Esophagus (tissue), 2 donors: ENCODE measurements at regions not wholly inside any gene's neighbourhood (a gene's known extent, or its start where the extent isn't known, plus 50 kb on each side); places are given as distances from the start of the nearest gene placed in this dataset.

ENCODE experiments used
- H3K27ac ChIP-seq, 2 donors: one replicate each; pipeline ENCODE4 v1.5.1; 2013; ENCODE audit warnings: low read depth in 2 of 2, mild to moderate bottlenecking in 2 of 2, inconsistent platforms in 1 of 2, low read length in 1 of 2, moderate library complexity in 1 of 2
- H3K27me3 ChIP-seq, 2 donors: one replicate each; pipeline ENCODE4 v1.6.1; 2013; ENCODE audit warnings: low read length in 2 of 2, control low read depth in 1 of 2, mild to moderate bottlenecking in 1 of 2; ENCODE audit not compliant: insufficient read depth in 2 of 2, control insufficient read depth in 1 of 2
- H3K36me3 ChIP-seq, 2 donors: one replicate each; pipeline ENCODE4 v1.6.1; 2013; ENCODE audit warnings: low read length in 1 of 2; ENCODE audit not compliant: control insufficient read depth in 2 of 2, insufficient read depth in 2 of 2
- H3K4me1 ChIP-seq, 2 donors: one replicate each; pipeline ENCODE4 v1.6.1; 2013; ENCODE audit warnings: low read length in 1 of 2; ENCODE audit not compliant: control insufficient read depth in 2 of 2, insufficient read depth in 2 of 2
- H3K4me3 ChIP-seq, 2 donors: one replicate each; pipeline ENCODE4 v1.5.1; 2013; ENCODE audit warnings: low read length in 2 of 2, mild to moderate bottlenecking in 2 of 2, low read depth in 1 of 2, moderate library complexity in 1 of 2
- H3K9me3 ChIP-seq, 2 donors: one replicate each; pipeline ENCODE4 v1.6.1; 2013; ENCODE audit warnings: mild to moderate bottlenecking in 2 of 2, low read depth in 1 of 2, low read length in 1 of 2, moderate library complexity in 1 of 2; ENCODE audit not compliant: control insufficient read depth in 2 of 2, insufficient read depth in 1 of 2
- WGBS, 2 donors: extraction: QIAGEN DNeasy Blood & Tissue Kit; methylation state at CpG; one replicate each; pipeline ENCODE4 v1.1.7; 2013; 5-methylcytosine and 5-hydroxymethylcytosine counted together
- donor health status: healthy with polysubstance abuse.
- donor health status: Bipolar disorder and iron deficiency.

GRCh38 chr4:164293203-164293602 is 460.7 kb upstream of the SMIM31 start:
- H3K4me1 ChIP-seq = no peaks in the 10 kb centered on the region
- H3K9me3 ChIP-seq = no peaks in the 10 kb centered on the region
- H3K4me3 ChIP-seq = no peak overlapping the region
- WGBS, 2 donors = 43 to 56% methylated on average over 4 of the region's 4 CpGs
- no peaks in the 10 kb centered on the region for H3K27me3 ChIP-seq
- H3K27ac ChIP-seq = no peak overlapping the region
- H3K36me3 ChIP-seq = no peaks in the 10 kb centered on the region

- no peaks in the 10 kb centered on the region for H3K9me3 ChIP-seq
- no peaks in the 10 kb centered on the region for H3K4me1 ChIP-seq
- H3K27ac ChIP-seq = no peak overlapping the region
- no peak overlapping the region for H3K4me3 ChIP-seq
- no peaks in the 10 kb centered on the region for H3K27me3 ChIP-seq
- 64 to 73% methylated on average over 2 of the region's 2 CpGs for WGBS, 2 donors
- no peaks in the 10 kb centered on the region for H3K36me3 ChIP-seq
Observed at GRCh38 chr4:164293743-164294142, 460.2 kb upstream of the SMIM31 start.

GRCh38 chr4:164301430-164301829 is 452.5 kb upstream of the SMIM31 start:
- no peaks in the 10 kb centered on the region for H3K9me3 ChIP-seq
- 89 to 91% methylated on average over 3 of the region's 3 CpGs for WGBS, 2 donors
- H3K27me3 ChIP-seq = no peaks in the 10 kb centered on the region
- no peaks in the 10 kb centered on the region for H3K36me3 ChIP-seq
- H3K4me1 ChIP-seq = no peaks in the 10 kb centered on the region
- H3K27ac ChIP-seq = no peak overlapping the region
- no peak overlapping the region for H3K4me3 ChIP-seq

GRCh38 chr4:164304101-164304639 is 449.8 kb upstream of the SMIM31 start:
- Histone ChIP-seq H3K27ac (no peak overlapping the region), H3K27me3 (no peaks in the 10 kb centered on the region), H3K36me3 (no peaks in the 10 kb centered on the region), H3K9me3 (no peaks in the 10 kb centered on the region), H3K4me1 (no peaks in the 10 kb centered on the region), H3K4me3 (no peak overlapping the region)
- 70 to 71% methylated on average over 2 of the region's 2 CpGs for WGBS, 2 donors

- Histone ChIP-seq H3K27me3 (no peaks in the 10 kb centered on the region), H3K4me1 (no peaks in the 10 kb centered on the region), H3K27ac (no peak overlapping the region), H3K4me3 (no peak overlapping the region), H3K36me3 (no peaks in the 10 kb centered on the region), H3K9me3 (no peaks in the 10 kb centered on the region)
- 79 to 91% methylated on average over 2 of the region's 2 CpGs for WGBS, 2 donors
Observed at GRCh38 chr4:164304861-164305260, 449.1 kb upstream of the SMIM31 start.

GRCh38 chr4:164307262-164307661 is 446.7 kb upstream of the SMIM31 start:
- H3K36me3 ChIP-seq = no peaks in the 10 kb centered on the region

GRCh38 chr4:164312671-164313070 is 441.3 kb upstream of the SMIM31 start:
- Histone ChIP-seq H3K27ac (no peak overlapping the region), H3K9me3 (no peaks in the 10 kb centered on the region), H3K36me3 (no peaks in the 10 kb centered on the region), H3K27me3 (no peaks in the 10 kb centered on the region), H3K4me3 (no peak overlapping the region), H3K4me1 (no peaks in the 10 kb centered on the region)
- 90 to 95% methylated on average over 6 of the region's 6 CpGs for WGBS, 2 donors

More at GRCh38 chr4:164307262-164307661, 446.7 kb upstream of the SMIM31 start:
- Histone ChIP-seq H3K27me3 (no peaks in the 10 kb centered on the region), H3K4me3 (no peak overlapping the region), H3K27ac (no peak overlapping the region), H3K4me1 (no peaks in the 10 kb centered on the region), H3K9me3 (no peaks in the 10 kb centered on the region)
- 53 to 62% methylated on average over 1 of the region's 1 CpG for WGBS, 2 donors

GRCh38 chr4:164313853-164314252 is 440.1 kb upstream of the SMIM31 start:
- H3K4me1 ChIP-seq = no peaks in the 10 kb centered on the region
- H3K36me3 ChIP-seq = no peaks in the 10 kb centered on the region
- H3K4me3 ChIP-seq = no peak overlapping the region
- H3K27me3 ChIP-seq = no peaks in the 10 kb centered on the region
- no peaks in the 10 kb centered on the region for H3K9me3 ChIP-seq
- H3K27ac ChIP-seq = no peak overlapping the region
- 41 to 45% methylated on average over 3 of the region's 3 CpGs for WGBS, 2 donors

- WGBS, 2 donors = 29 to 51% methylated on average over 1 of the region's 1 CpG
- Histone ChIP-seq H3K27ac (no peak overlapping the region), H3K4me1 (no peaks in the 10 kb centered on the region), H3K27me3 (no peaks in the 10 kb centered on the region), H3K9me3 (no peaks in the 10 kb centered on the region), H3K4me3 (no peak overlapping the region), H3K36me3 (no peaks in the 10 kb centered on the region)
Observed at GRCh38 chr4:164318350-164318749, 435.6 kb upstream of the SMIM31 start.

- Histone ChIP-seq H3K9me3 (no peaks in the 10 kb centered on the region), H3K4me3 (no peak overlapping the region), H3K36me3 (no peaks in the 10 kb centered on the region), H3K27me3 (no peaks in the 10 kb centered on the region), H3K27ac (no peak overlapping the region), H3K4me1 (no peaks in the 10 kb centered on the region)
Observed at GRCh38 chr4:164319688-164320087, 434.2 kb upstream of the SMIM31 start.
